Type B pancreatic cell (in vitro differentiated cells): ENCODE measurements at regions not wholly inside any gene's neighbourhood (a gene's known extent, or its start where the extent isn't known, plus 50 kb on each side); places are given as distances from the start of the nearest gene placed in this dataset.

Experiments used
- DNase-seq: peaks from one replicate; pipeline ENCODE4 v3.0.0; 2021; ENCODE audit warnings: mixed read lengths; ENCODE audit not compliant: unreplicated experiment; ENCODE audit errors: extremely low spot score
- H3K27ac Mint-ChIP-seq: 2 replicates; pipeline ENCODE4 v1.8.0; 2021; ENCODE audit warnings: mild to moderate bottlenecking, mixed read lengths
- H3K27me3 Mint-ChIP-seq: 2 replicates; pipeline ENCODE4 v1.8.0; 2021; ENCODE audit warnings: mixed read lengths
- H3K36me3 Mint-ChIP-seq: 2 replicates; pipeline ENCODE4 v1.8.0; 2021; ENCODE audit warnings: mixed read lengths
- H3K4me1 Mint-ChIP-seq: one replicate; pipeline ENCODE4 v1.8.0; 2021; ENCODE audit warnings: mixed read lengths; ENCODE audit not compliant: unreplicated experiment
- H3K4me3 Mint-ChIP-seq: 2 replicates; pipeline ENCODE4 v1.8.0; 2021; ENCODE audit warnings: mild to moderate bottlenecking, mixed read lengths
- H3K9me3 Mint-ChIP-seq: 2 replicates; pipeline ENCODE4 v1.8.0; 2021; ENCODE audit warnings: mixed read lengths
- TF ChIP-seq, protein P1 (sequence below): fragments of 200-600 bp; sonication (generic); conservative IDR thresholded peaks from 2 replicates; pipeline ENCODE4 v1.5.0; 2021; ENCODE audit warnings: antibody characterized with exemption, mild to moderate bottlenecking

DNA sequence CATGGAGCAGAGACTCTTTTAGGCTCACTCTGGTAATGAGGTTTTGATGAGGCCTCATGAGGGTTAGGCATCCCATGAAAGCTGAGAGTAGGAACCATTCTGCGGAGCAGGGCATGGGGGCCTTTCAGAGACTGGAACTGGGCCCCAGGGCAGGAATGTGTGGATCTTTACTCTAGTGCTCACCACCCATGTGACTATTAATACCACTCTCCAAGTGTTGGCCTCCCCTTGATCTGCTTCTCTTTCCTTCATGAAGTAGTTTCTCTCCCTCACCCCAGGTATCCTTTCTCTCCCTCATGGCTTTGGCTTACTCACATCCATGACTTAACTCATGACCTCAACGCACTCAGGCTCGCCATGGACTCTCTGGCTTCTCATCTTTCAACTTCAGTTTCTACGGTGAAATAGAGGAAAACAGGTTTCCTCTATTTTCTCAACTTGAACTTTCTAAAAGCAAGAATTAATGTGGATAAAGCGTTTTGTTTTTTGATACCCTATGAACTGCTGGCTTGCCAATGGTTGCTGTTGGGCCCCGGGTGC, 50.5 kb upstream of the GADD45A start:
- Mint-ChIP-seq H3K9me3 (no peaks in the 10 kb centered on the region), H3K27me3 (no peaks in the 10 kb centered on the region), H3K4me1 (peaks cover 24% of the 10 kb centered on the region), H3K4me3 (no peak overlapping the region), H3K27ac (no peak overlapping the region), H3K36me3 (no peaks in the 10 kb centered on the region)
- TF ChIP-seq, protein P1, sequence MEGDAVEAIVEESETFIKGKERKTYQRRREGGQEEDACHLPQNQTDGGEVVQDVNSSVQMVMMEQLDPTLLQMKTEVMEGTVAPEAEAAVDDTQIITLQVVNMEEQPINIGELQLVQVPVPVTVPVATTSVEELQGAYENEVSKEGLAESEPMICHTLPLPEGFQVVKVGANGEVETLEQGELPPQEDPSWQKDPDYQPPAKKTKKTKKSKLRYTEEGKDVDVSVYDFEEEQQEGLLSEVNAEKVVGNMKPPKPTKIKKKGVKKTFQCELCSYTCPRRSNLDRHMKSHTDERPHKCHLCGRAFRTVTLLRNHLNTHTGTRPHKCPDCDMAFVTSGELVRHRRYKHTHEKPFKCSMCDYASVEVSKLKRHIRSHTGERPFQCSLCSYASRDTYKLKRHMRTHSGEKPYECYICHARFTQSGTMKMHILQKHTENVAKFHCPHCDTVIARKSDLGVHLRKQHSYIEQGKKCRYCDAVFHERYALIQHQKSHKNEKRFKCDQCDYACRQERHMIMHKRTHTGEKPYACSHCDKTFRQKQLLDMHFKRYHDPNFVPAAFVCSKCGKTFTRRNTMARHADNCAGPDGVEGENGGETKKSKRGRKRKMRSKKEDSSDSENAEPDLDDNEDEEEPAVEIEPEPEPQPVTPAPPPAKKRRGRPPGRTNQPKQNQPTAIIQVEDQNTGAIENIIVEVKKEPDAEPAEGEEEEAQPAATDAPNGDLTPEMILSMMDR = no peak
- DNase-seq = no peak

DNA sequence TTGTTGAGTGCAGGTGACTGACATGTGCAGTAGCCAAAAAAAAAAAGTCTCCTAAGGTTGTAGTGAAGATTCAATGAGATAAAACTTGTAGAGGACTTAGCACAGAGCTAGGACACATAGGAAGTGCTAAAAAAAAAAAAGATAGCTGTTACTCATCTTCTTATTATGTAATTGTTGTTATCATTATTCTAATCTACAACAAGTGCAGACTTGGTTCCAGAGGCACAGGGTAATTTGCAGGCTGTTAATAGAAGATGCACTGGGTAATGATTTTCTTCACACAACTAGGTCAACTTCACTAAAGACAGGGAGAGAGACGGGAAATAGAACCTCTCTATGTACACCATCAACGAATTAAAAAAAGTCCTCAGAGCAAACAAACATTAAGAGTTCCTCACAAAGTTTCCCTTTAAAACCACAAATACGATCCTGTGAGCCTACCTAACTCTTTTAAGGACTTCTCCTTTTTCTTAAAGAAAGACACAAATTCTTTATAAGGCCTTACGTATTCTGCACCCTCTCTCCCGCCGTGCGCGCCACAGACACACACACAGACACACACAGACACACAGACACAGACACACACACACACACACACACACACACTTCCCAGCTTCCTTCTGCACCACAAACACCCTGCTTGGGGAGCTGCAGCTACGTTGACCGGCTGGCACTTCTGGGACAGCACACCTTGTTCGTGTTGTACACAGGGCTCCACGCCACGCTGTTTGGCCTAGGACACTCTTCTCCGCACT, 49.8 kb upstream of the GADD45A start:
- no peaks in the 10 kb centered on the region for H3K27me3 Mint-ChIP-seq
- TF ChIP-seq, protein P1 = no peak
- H3K36me3 Mint-ChIP-seq = no peaks in the 10 kb centered on the region
- no peaks in the 10 kb centered on the region for H3K9me3 Mint-ChIP-seq
- H3K27ac Mint-ChIP-seq = peak overlapping the region; percentile 23
- no peak overlapping the region for H3K4me3 Mint-ChIP-seq
- DNase-seq = no peak
- H3K4me1 Mint-ChIP-seq = peaks cover 24% of the 10 kb centered on the region
